SH-SY5Y (cell line): ENCODE measurements at regions not wholly inside any gene's neighbourhood (a gene's known extent, or its start where the extent isn't known, plus 50 kb on each side); places are given as distances from the start of the nearest gene placed in this dataset.

ENCODE experiments used
- GATA2 ChIP-seq: IDR thresholded peaks from 2 replicates; pipeline ENCODE4 v1.6.1; 2011; ENCODE audit warnings: mild to moderate bottlenecking, low read depth, low read length
- GATA3 ChIP-seq: IDR thresholded peaks from 2 replicates; pipeline ENCODE4 v1.6.1; 2011; ENCODE audit warnings: low read depth, mild to moderate bottlenecking, low read length, moderate library complexity

- TF ChIP-seq GATA2 (no peak), GATA3 (no peak)
These were observed 494.1 kb upstream of the SLC39A10 start for GRCh38 chr2:195162918-195163317.
